ENCODE measurements at regions not wholly inside any gene's neighbourhood (a gene's known extent, or its start where the extent isn't known, plus 50 kb on each side); places are given as distances from the start of the nearest gene placed in this dataset.

DNA sequence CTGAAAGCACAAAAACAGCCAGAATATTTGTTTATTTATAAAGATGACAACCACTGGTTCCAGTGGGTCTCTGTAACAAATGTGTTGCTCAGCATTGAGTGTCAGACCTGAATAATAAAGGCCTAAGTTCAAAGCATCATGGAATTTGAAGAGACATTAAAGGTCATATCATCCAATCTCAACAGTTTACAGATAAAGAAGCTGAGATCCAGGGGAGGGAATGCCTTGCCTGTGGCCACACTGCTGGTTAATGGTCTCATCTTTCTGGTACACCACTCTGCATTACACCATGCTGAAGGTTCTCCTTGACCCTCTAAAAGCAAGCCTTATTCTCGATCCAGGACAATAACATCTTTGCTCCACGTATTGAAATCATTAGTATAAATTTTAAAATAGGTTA, 446.5 kb upstream of the ACVR2A start:
- Histone ChIP-seq H3K4me1 (ENCODE audit: control insufficient read depth, extremely low read depth, insufficient read depth, low read length) (no peaks in the 10 kb centered on the region), H3K79me2 (ENCODE audit: control insufficient read depth, insufficient read depth, low read length) (no peaks in the 10 kb centered on the region), H3K27ac (ENCODE audit: insufficient read depth, low read length) (no peak overlapping the region), H3K9me3 (ENCODE audit: control insufficient read depth, insufficient read depth, low read depth, low read length) (no peaks in the 10 kb centered on the region), H4K20me1 (ENCODE audit: control insufficient read depth, extremely low read depth, insufficient read depth, low read length) (no peaks in the 10 kb centered on the region), H3K36me3 (ENCODE audit: control insufficient read depth, insufficient read depth, low read length) (no peaks in the 10 kb centered on the region), H3K9ac (ENCODE audit: insufficient read depth, low read length) (no peak overlapping the region), H3K4me2 (ENCODE audit: extremely low read depth, insufficient read depth, low read length) (no peak overlapping the region), H3K4me3 (replicated peaks in 1 of 4; ENCODE audit: control extremely low read depth in 1 of 4, insufficient read depth in 1 of 4, low read depth in 3 of 4, low read length in 4 of 4) (no peak overlapping the region), H2AFZ (ENCODE audit: low read length) (no peak overlapping the region), H3K27me3 (ENCODE audit: control insufficient read depth, insufficient read depth, low read length) (no peaks in the 10 kb centered on the region)
- DNase-seq (ENCODE audit: low read depth in 2 of 2): no peak
- TF ChIP-seq EZH2 (IDR thresholded peaks at IDR 0.05; ENCODE audit: low read length, missing control alignments) (no peak), CTCF (conservative IDR thresholded peaks at IDR 0.05 in 1 of 2, IDR thresholded peaks at IDR 0.05 in 1 of 2; ENCODE audit: low read depth in 1 of 2, low read length in 2 of 2) (no peak)

DNA sequence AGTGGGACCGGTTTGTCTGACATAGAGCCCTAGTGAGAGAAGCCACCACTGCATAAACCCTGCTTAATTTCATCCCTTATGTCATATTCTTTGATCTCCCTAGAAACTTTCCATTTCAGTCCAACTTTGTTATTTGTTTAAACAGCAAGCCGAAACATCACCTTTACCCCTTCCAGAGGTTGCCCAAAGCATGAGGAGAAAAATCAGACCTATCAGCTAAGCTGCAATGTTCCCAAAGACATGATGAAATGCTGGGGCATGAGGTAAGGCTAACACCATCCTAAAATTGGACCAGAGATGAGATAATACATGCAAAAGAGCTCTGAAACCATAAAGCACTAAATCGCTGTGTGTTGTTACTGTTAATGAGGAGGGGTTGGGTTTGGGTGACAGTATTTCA, 447.9 kb upstream of the ACVR2A start:
- no peaks in the 10 kb centered on the region for H3K4me1 ChIP-seq (ENCODE audit: control insufficient read depth, extremely low read depth, insufficient read depth, low read length)
- no peaks in the 10 kb centered on the region for H3K79me2 ChIP-seq (ENCODE audit: control insufficient read depth, insufficient read depth, low read length)
- no peak overlapping the region for H3K4me2 ChIP-seq (ENCODE audit: extremely low read depth, insufficient read depth, low read length)
- H3K36me3 ChIP-seq (ENCODE audit: control insufficient read depth, insufficient read depth, low read length): no peaks in the 10 kb centered on the region
- H3K9ac ChIP-seq (ENCODE audit: insufficient read depth, low read length): no peak overlapping the region
- no peak for DNase-seq (ENCODE audit: low read depth in 2 of 2)
- H3K4me3 ChIP-seq (replicated peaks in 1 of 4; ENCODE audit: control extremely low read depth in 1 of 4, insufficient read depth in 1 of 4, low read depth in 3 of 4, low read length in 4 of 4): no peak overlapping the region
- TF ChIP-seq CTCF (conservative IDR thresholded peaks at IDR 0.05 in 1 of 2, IDR thresholded peaks at IDR 0.05 in 1 of 2; ENCODE audit: low read depth in 1 of 2, low read length in 2 of 2) (no peak), EZH2 (IDR thresholded peaks at IDR 0.05; ENCODE audit: low read length, missing control alignments) (no peak)
- no peak overlapping the region for H2AFZ ChIP-seq (ENCODE audit: low read length)
- no peaks in the 10 kb centered on the region for H3K27me3 ChIP-seq (ENCODE audit: control insufficient read depth, insufficient read depth, low read length)
- H4K20me1 ChIP-seq (ENCODE audit: control insufficient read depth, extremely low read depth, insufficient read depth, low read length): no peaks in the 10 kb centered on the region
- H3K27ac ChIP-seq (ENCODE audit: insufficient read depth, low read length): no peak overlapping the region
- no peaks in the 10 kb centered on the region for H3K9me3 ChIP-seq (ENCODE audit: control insufficient read depth, insufficient read depth, low read depth, low read length)

DNA sequence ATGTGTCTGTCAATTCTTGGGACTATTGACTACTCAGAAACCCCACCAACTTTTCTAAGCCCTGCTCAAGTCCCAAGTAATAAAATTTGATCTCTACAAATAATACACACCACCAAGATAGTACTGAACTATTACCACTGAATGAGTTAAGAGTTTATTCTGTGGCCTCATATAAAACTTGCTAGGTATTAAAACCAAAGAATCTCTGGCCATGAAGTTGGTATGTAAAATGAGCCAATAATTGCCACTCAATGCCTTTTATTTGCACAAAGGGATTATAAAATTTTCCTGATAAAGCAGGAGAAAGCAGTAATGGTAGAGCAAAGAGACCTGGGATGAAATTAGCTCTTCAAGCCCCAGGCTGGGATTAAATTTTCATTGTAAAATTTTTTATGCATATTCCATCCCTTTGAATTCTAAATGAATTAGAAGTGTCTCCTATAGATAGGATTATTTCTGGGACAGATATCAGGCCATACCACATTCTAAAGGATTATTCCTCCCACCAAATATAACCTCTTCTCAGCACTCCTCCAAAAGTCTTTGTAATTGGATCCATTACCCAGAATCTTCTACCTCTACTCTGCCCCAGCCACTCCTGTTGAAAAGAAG, 450.5 kb upstream of the ACVR2A start:
- TF ChIP-seq CTCF (conservative IDR thresholded peaks at IDR 0.05 in 1 of 2, IDR thresholded peaks at IDR 0.05 in 1 of 2; ENCODE audit: low read depth in 1 of 2, low read length in 2 of 2) (no peak), EZH2 (IDR thresholded peaks at IDR 0.05; ENCODE audit: low read length, missing control alignments) (no peak)
- H3K79me2 ChIP-seq (ENCODE audit: control insufficient read depth, insufficient read depth, low read length): no peaks in the 10 kb centered on the region

More for the DNA sequence above, 450.5 kb upstream of the ACVR2A start:
- no peak for DNase-seq (ENCODE audit: low read depth in 2 of 2)
- no peak overlapping the region for H3K4me2 ChIP-seq (ENCODE audit: extremely low read depth, insufficient read depth, low read length)
- no peaks in the 10 kb centered on the region for H3K4me1 ChIP-seq (ENCODE audit: control insufficient read depth, extremely low read depth, insufficient read depth, low read length)
- H3K27ac ChIP-seq (ENCODE audit: insufficient read depth, low read length): no peak overlapping the region
- H3K9ac ChIP-seq (ENCODE audit: insufficient read depth, low read length): no peak overlapping the region
- H3K4me3 ChIP-seq (replicated peaks in 1 of 4; ENCODE audit: control extremely low read depth in 1 of 4, insufficient read depth in 1 of 4, low read depth in 3 of 4, low read length in 4 of 4): no peak overlapping the region
- H3K9me3 ChIP-seq (ENCODE audit: control insufficient read depth, insufficient read depth, low read depth, low read length): no peaks in the 10 kb centered on the region
- H3K27me3 ChIP-seq (ENCODE audit: control insufficient read depth, insufficient read depth, low read length): no peaks in the 10 kb centered on the region
- no peaks in the 10 kb centered on the region for H4K20me1 ChIP-seq (ENCODE audit: control insufficient read depth, extremely low read depth, insufficient read depth, low read length)
- H3K36me3 ChIP-seq (ENCODE audit: control insufficient read depth, insufficient read depth, low read length): no peaks in the 10 kb centered on the region
- H2AFZ ChIP-seq (ENCODE audit: low read length): no peak overlapping the region

Data from fibroblast of lung (primary cell).